HG03520 (cell line): ENCODE measurements at regions not wholly inside any gene's neighbourhood (a gene's known extent, or its start where the extent isn't known, plus 50 kb on each side); places are given as distances from the start of the nearest gene placed in this dataset.
"Not testable (repeated sequence)": the region's sequence is repeated elsewhere in the genome, so short reads cannot be mapped to it uniquely, and the experiment has no call there.

Source experiments
- ATAC-seq: cut with Tn5 transposase; IDR thresholded peaks from one replicate; pipeline ENCODE4 v1.9.1; 2021; ENCODE audit warnings: mild to moderate bottlenecking, moderate library complexity; ENCODE audit not compliant: unreplicated experiment

DNA sequence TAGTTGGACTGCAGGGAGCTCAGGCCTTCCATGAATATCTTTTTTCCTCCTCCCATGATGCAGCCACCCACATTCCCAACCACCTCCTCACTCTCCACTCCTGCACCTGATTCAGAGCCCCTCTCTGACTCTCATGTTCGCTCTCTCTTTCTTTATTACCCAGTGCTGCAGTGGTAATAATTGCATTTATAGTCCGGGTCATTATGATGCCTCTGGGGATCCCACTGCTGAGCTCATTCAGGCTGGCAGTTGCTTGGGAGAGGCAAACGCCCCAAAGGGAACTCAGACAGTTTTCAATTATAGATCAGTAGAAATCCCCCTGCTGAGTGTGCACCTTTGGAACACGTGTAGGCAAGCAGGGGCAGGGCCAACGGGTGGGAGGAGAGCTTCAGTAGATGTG is 953.0 kb downstream of the GRID1 start:
- no peak for ATAC-seq

DNA sequence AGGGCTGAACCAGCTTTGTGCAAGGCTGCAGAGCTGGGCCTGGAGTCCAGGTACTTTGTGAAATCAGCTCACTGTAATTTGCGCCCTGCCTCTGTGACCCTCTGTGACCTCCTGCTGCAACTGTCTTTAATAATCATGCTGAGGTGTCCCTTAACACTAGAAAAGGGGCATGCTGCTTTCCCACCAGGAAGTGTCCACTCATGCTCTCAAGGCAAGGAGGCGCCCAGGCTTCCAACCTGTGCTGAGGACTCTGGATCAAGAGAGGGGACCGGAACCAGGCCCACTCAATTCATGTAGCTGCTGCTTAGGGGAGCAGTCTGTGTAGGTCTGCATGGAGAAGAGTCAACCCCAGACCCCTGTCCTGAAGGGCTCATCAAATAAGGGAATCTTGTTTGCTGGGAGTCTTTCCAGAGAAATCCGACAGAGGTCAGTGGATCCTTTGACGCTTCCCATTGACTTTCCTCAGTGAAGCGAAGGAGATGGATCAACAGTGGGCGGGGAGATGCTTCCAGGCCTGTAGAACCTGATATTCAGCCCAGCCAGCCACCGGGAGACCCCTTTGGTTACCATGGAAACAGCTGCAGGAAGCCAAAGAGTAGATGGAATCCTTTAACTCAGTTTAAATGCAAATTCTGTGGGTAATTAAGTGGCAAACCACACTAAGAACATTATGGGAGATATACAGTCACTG is 945.9 kb downstream of the GRID1 start:
- ATAC-seq = no peak

DNA sequence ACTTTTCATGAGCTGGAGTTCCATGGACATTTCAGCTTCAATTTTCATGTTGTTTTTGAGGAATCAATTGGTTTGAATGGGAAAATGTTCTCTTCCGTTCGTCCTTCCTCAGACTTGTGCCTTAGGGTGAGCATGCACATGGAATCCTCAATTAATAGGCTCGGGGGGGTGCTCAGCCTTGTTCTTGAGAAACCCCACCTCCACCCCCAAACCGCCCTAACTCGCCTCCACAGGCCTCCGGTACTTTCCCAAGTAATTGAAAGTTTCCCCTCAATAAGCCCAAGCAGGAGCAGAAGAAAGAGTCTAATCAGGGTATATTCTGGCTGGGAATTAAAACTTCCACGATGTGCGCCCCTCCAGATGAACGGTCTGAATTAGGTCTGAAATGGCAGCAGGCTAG is 945.2 kb downstream of the GRID1 start:
- ATAC-seq = no peak

DNA sequence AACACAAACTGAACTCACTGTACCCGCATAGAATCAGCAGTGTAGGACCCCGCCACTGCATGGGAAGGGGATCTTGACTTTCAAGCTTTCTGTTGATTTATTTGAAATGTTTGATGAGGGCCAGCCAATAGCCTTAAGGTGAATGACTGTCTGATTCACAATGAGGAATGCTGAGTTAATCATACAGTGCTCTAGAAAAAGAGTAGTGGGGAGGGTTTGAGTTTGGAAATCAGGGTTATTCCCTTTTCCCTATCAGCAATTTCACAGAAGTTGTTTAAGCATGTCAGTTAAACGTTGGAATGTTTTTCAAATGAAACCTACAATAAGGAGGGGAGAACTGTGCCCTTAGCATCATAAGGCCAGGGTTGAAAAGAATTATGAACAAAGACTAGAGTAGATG is 937.5 kb downstream of the GRID1 start:
- ATAC-seq = no peak

DNA sequence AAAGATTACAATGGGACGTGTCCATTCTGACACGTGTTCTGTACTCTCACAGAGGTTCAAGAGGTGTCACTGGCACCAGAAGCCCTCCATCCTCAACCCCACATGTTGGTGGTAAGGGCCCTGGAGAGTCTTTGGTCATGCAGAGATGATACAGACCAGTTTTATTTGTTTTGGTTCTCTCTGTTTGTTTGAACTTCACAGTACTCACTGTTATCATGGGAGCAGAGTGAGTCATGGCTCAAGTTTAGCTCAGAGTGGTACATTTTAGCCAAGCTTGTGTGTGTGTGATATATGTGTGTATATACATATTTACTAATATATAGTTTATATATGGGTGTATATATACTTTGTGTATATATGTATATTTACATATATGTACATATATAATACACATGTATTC is 935.6 kb downstream of the GRID1 start:
- ATAC-seq = no peak

DNA sequence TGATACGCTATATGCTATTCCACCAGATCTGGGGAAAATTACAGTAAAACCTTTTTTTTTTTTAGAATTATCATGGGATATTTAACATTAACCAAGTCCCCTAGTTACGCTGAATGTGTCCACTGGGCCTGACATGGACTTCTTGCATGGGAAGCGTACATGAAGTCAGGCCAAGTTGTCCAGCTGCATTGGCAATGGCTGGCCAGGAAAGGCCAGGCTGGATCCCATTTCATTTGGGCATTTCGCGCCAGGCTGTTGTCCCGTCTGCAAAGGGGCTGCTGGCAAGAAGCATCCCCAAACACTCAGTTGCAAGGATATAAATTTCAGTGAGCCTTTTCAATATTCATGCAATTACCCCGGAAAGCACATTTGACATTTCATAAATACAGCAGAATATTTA is 933.3 kb downstream of the GRID1 start:
- no peak for ATAC-seq

DNA sequence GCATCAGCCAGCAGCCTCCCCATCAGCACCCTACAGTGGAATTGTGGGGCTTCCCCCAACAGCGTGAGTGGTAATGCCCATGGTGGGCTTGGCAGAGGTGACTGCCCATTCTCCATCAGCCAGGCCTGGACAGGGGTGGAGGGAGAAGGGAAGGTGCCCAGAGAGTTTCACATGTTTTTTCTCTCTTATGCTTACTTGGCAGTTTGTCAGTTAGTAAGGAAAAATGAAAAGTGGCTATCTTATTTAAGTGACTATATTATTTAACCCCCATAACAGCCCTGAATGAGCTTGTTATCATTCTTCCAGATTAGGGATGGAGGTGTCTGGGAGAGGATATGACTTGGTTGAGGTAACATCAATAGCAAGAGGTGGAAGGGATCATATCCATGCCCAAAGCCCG is 921.7 kb downstream of the GRID1 start:
- no peak for ATAC-seq

DNA sequence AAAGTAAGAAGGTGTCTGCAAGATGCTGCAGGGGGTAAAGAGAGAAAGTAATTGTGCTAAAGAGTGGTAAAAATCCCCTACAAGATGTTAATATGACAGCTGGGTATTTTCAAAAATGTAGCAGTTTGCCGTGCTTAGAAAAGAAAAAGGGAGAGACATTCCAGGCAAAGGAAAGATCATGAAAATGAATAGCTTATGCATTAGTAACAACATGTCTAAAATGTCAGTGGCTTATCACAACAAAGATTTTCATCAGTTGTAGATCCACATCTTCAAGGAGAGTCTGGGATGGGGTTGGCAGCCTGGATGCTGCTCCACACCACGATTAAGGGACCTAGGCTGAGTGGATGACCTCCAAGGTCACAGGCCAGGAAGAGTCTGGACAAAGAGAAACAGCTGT is 920.9 kb downstream of the GRID1 start:
- no peak for ATAC-seq

DNA sequence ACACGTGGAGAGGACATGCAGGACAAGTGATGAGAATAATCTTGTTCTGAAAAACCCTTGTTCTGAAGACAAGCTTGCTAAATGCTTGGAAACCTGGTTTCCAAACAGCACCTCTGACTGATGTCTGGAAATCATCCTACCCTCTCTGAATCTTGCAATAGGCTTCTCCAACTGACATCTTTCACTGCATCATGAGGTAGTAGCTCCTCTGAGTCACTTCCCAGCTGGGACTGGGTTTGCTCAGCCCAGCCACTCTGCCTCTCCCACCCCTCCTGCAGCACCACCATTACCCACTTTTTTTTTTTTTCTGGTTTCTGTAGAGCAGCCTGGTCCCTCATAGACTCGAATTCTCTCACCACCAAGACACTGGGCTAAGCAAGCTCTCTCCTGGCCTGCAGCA is 919.8 kb downstream of the GRID1 start:
- ATAC-seq = no peak

DNA sequence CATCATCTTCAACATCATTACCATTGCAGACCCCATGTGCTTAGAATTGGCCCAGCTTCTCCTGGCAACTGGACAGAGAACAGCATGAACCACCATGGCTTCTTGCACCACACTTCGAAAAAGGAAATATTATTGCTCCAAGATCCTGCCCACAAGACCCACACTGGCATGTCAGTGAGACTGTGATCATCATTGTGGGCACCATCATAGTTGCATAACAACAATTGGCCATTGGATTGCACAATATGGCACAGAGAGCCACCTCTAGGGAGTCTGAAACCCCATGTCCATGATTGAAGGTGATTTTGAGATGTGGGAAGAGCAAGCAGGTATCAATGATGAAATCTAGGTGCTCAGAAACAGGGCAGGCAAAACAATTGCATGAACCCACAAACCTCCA is 918.9 kb downstream of the GRID1 start:
- no peak for ATAC-seq

DNA sequence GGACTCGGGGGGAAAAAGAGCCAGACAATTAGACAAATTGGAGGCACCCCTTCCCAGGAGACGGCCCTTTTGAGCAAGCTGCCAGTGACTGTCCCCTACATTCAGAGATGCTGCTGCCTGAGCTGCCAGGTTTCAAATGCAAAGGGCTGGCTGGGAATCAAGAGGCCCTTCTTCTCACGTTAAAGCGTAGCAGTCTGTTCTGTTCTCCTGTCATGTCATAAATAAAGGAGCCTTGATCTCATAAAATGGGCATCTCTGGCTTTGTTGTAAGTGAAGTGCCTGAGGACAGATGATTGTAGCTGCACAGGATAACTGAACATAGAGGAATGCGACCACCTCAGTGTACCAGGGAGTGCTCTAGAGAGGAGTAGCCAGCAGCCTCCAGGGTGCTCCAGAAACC is 917.9 kb downstream of the GRID1 start:
- no peak for ATAC-seq

DNA sequence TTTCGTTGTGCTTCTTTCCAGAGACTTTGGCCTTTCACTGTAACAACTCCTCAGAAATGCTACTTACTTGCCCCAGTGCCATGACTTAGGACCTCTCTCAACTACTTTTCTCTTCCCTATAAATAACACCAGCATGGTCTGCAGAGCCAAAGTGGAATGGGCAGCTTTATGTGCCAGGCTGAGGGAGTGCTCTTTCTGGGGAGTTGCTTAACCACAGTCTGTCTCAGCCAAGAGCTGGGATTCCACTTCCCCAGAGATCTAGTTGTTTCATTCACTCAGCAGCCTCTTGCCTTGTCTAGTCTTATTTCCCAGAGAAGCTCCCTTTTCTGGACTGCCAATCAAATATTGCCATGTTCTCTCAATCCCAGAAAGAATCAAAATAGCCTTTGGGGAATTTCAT is 912.2 kb downstream of the GRID1 start:
- ATAC-seq = no peak

DNA sequence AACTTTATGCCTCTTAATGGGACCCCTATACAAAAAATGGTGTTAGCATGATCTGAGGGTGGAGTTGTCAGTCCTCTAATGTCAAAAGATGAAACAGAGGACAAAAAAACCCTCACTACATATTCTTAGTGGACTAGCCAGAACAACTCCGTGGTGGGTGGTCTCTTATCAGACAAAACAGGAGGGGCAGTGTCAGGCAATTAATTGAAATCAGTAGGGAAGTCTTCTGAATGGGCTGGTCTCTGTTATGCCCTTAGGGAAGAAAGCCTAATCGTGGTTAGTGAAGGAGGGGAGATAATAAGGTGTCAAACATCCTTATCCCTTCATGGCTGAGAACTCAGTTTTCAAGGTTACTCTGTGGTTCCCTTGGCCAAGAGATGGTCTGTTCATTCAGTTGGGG is 909.4 kb downstream of the GRID1 start:
- no peak for ATAC-seq

DNA sequence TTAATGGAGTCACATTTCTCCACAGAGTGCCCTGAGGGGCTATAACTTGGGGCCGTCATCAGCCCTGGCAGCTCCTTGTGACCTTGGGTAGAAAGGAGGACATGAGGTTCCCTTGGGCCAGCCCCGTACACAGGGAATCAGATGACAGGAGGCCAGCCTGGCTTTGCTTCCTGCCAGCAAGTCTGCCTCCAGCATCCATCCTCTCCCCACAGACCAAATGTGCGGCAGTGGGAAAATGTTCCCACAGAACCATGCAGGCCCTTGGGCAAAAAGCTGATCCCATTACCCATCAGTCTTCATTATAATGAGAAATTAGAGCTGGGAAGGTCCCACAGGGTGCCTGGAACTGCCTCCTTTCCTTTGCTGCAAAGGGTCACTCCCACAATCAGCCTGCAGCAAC is 908.3 kb downstream of the GRID1 start:
- no peak for ATAC-seq

DNA sequence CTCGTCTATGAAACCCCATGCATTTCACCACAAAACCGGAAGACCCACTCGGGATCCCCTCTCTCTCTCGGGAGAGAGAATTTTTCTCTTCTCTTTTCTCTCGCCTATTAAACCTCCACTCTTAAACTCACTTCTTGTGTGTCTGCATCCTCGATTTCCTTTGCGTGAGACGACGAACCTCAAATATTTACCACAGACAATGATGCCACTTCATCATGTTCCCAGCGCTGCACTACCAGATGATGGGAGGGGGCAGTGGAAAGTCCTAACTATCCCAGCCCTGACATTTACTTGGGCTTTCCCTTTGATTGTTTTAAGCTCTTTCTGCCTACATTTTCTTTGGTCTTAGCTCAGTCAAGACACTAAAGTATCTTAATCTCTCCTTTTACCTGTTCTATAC is 906.7 kb downstream of the GRID1 start:
- ATAC-seq = no peak

DNA sequence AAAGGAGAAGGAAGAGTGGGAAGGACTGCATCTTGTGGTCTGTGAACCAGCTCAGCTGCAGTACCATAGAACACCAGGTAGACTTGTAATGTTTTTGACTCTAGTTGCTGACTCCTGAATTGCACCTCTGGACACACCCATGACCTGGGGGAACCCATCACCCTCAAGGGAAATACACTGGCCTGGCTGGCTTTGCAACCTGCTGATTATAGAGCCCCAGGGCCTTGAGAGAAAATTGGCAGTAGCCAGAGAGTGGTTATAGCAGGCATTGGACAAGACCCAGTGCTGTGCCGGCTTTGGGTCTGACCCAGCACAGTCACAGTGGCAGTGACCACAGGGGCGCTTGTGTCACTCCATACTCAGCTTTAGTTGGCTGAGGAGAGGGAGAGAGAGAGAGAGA is 902.3 kb downstream of the GRID1 start:
- no peak for ATAC-seq

DNA sequence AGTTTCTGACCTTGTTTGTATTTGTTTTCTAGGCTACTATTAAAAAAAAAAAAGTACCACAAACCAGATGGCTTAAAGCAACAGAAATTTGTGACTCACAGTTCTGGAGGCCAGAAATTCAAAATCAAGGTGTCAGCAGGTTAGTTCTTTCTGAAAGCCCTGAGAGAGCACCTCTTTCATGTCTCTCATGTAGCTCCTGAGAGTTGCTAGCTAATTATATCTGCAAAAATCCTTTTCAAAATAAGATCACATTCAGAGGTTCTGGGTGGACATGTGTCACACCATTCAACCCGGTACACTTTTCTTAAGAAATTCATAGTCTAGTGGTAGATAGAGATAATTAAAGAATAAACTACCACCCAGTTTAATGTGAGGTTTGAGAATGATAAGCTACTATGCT is 888.6 kb downstream of the GRID1 start:
- no peak for ATAC-seq

DNA sequence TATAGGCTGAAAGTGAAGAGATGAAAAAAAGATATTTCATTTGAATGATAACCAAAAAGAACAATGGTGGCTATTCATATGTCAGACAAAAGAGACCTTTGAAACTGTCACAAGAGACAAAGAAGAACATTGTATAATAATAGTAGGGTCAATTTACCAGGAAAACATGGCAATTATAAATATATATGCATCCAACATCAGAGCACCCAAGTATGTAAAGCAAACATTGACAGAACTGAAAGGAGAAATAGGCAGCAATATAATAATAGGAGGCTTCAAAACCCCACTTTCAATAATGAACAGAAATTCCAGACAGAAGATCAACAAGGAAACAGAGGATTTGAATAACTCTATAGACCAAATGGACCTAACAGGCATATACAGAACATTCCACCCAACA is 876.2 kb downstream of the GRID1 start:
- no peak for ATAC-seq

DNA sequence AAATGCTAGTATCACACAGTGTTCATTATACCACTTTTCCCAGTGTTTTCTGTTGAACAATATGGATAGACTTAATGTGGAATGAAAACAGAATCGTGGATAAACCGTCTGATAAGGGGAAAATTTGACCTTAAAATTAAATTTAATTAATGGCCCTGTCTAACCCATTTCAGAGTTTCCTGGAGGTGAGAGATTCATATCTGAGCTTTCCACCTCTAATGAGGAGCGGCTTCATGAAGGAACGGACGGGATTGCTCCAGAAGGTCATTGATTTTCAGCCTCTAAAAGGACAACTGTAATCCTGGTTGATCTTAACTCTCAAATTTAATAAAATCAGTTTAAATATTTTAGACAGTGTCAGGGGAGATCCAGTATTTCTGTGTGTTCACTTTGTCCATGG is 874.9 kb downstream of the GRID1 start:
- ATAC-seq = no peak

DNA sequence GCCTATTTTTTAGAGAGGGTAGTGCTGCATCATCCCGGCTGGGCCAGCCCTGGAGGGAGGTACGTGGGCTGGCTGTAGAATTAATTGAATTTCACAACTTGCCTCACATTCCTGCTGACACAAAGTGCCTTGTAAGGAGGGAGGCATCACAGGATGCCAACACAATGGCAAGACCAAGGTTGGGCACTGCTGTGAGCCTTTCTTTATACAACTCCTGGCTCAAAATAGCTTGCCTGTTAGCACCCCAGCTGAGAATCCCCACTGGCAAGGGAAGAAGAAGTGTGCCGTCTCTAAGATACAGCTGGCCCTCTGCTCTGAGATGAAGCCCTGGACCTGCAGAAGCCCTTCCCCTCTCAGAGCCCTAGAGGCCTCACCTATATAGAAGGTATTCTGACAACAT is 873.9 kb downstream of the GRID1 start:
- no peak for ATAC-seq

DNA sequence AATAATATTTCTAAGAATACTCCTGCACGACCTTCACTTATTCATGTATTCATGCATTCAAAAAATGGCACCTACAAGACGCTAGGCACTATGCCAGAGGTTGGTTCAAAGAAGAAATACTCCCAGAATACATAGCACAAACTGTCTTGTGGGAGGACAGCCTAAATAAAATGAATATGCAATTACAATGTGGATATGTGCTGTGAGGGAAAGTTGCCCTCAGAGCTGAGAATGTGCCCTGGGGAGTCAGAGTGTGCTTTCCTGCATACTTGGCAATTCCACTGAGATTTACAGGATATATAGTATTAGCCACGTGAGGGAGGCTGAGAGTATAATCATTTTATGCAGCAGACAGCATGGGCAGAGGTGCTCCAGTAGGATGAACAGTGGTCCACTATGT is 872.9 kb downstream of the GRID1 start:
- no peak for ATAC-seq

DNA sequence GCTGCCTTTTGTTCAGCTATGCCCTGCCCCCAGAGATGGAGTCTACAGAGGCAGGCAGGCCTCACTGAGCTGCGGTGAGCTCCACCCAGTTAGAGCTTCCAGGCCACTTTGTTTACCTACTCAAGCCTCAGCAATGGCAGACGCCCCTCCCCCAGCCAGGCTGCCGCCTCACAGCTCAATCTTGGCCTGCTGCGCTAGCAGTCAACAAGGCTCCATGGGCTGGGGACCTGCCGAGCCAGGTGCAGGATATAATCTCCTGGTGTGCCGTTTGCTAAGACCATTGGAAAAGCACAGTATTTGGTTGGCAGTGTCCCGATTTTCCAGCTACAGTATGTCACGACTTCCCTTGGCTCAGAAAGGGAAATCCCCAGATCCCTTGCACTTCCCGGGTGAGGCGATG is 862.0 kb downstream of the GRID1 start:
- not testable (repeated sequence) for ATAC-seq

DNA sequence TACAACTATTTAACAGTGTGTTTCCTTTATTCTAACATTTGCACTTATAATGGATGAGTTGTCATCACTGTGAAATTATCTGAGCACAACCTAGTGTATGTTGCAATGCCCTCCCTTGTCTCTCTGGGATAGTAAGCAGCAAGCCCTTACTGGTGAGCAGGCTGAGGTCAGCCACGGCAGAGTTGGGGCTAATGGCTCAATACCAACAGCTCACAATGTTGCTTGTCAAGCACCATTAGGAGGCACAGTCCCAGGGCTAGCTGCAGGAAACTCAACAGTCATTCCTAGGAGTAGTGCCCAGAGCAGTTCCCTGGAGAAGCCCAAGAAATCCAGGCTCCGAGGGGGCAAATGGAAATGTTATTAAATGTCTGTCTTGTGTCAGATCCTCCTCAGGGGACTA is 858.4 kb downstream of the GRID1 start:
- ATAC-seq = no peak

DNA sequence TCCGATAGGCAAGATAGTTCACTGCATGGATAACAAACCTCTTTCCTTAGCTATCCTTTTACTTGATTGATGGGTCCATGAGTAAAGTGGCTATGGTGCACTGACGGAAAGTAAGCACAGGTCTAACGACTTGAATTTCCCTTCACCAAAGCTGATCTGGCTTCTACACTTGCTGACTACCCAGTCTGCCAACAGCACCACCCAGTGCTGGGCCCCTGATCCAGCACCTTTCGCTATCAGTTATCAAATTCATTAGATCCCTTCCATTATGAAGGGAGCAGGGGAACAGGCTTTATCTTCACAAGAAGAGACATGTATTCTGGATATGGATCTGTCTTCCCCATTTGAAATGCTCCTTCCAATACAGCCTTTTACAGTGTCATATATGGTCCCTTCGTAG is 855.9 kb downstream of the GRID1 start:
- no peak for ATAC-seq
